ENCODE measurements at regions not wholly inside any gene's neighbourhood (a gene's known extent, or its start where the extent isn't known, plus 50 kb on each side); places are given as distances from the start of the nearest gene placed in this dataset.

DNA sequence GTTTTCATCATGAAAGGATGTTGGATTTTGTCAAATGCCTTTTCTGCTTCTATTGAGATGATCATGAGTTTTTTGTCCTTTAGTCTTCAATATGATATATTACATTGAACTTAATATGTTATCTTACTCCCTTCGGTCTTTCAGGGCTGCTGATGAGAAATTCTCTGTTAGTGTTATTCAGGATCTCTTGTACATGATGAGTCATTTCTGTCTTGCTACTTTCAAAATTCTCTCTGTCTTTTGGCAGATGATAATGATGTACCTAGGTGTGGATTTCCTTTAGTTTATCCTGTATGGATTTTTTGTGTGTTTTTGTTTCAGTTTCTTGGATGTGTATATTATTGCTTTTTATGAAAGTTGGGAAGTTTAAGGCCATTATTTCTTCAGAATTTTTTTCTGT is 320.9 kb upstream of the NPSR1 start:
- TF ChIP-seq EZH2 (IDR thresholded peaks at IDR 0.05) (no peak), POLR2AphosphoS5 (IDR thresholded peaks at IDR 0.05; ENCODE audit: borderline replicate concordance, low read depth, low read length) (no peak), FOXP2 (optimal IDR thresholded peaks at IDR 0.05; ENCODE audit: control extremely low read depth, extremely low read length, insufficient read depth) (no peak)
